ENCODE measurements at regions not wholly inside any gene's neighbourhood (a gene's known extent, or its start where the extent isn't known, plus 50 kb on each side); places are given as distances from the start of the nearest gene placed in this dataset.

DNA sequence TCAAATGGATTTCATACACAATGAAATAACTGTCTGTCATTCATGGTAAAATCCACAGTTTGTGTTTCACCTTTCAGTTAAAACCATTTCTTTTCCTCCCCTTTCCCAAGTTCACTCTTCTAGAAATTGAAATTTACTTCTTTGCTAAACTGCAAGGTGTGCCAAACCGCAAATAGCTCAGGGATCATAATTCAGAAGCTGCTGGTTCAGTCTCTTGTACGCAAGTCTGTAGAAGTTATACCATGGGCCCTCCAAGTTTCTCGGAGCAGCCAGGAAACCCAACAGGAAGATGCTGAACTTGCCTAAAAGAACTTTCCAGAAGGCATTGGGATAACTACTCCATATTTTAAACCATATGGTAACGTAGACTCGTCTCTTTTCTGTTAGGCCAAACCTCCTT, 268.9 kb downstream of the FLRT2 start:
- POLR2A ChIA-PET = no interaction called here
- no peaks in the 10 kb centered on the region for H3K27me3 ChIP-seq (replicated peaks in 2 of 5; ENCODE audit: control insufficient read depth in 4 of 5, insufficient read depth in 5 of 5, low read length in 4 of 5)
- no peaks in the 10 kb centered on the region for H3K36me3 ChIP-seq (ENCODE audit: control insufficient read depth in 4 of 4, insufficient read depth in 4 of 4, low read length in 3 of 4)
- no peaks in the 10 kb centered on the region for H3K9me3 ChIP-seq (ENCODE audit: control extremely low read depth in 1 of 5, control insufficient read depth in 4 of 5, insufficient read depth in 2 of 5, low read depth in 1 of 5, low read length in 4 of 5)
- CTCF ChIA-PET = no interaction called here
- H3K4me3 ChIP-seq (ENCODE audit: control insufficient read depth in 1 of 7, extremely low read depth in 1 of 7, insufficient read depth in 4 of 7, low read depth in 2 of 7, low read length in 6 of 7) = no peak overlapping the region
- 100% methylated on average over 3 of the region's 5 CpGs for WGBS (ENCODE audit: insufficient coverage)
- H3K4me1 ChIP-seq (ENCODE audit: control extremely low read depth in 1 of 4, control insufficient read depth in 4 of 4, insufficient read depth in 4 of 4, low read length in 3 of 4) = no peaks in the 10 kb centered on the region
- no peak overlapping the region for H3K27ac ChIP-seq (ENCODE audit: insufficient read depth in 1 of 2, low read depth in 1 of 2, low read length in 2 of 2, poor library complexity in 1 of 2, severe bottlenecking in 2 of 2)
- DNase-seq = no peak

DNA sequence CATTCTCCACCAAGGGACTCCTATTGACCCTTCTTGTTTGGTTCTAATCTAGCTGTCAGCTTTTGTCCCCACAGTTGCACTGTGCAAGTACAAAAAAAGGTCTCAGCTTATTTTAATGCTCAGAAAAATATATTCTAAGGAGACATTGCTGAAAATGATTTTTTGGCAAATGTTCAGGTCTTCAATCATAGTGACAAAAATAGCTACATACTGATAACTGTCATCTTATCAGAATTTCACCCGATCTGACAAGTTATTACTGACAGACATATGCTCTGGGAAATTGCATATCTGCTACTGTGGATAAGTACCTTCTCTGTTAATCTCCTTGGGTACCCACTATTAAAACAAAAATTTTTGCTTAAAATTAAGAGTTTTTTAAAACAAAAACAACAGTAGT, 263.6 kb downstream of the FLRT2 start:
- Histone ChIP-seq H3K27ac (ENCODE audit: insufficient read depth in 1 of 2, low read depth in 1 of 2, low read length in 2 of 2, poor library complexity in 1 of 2, severe bottlenecking in 2 of 2) (no peak overlapping the region), H3K4me3 (ENCODE audit: control insufficient read depth in 1 of 7, extremely low read depth in 1 of 7, insufficient read depth in 4 of 7, low read depth in 2 of 7, low read length in 6 of 7) (no peak overlapping the region), H3K36me3 (ENCODE audit: control insufficient read depth in 4 of 4, insufficient read depth in 4 of 4, low read length in 3 of 4) (no peaks in the 10 kb centered on the region), H3K9me3 (ENCODE audit: control extremely low read depth in 1 of 5, control insufficient read depth in 4 of 5, insufficient read depth in 2 of 5, low read depth in 1 of 5, low read length in 4 of 5) (no peaks in the 10 kb centered on the region), H3K27me3 (replicated peaks in 2 of 5; ENCODE audit: control insufficient read depth in 4 of 5, insufficient read depth in 5 of 5, low read length in 4 of 5) (no peaks in the 10 kb centered on the region), H3K4me1 (ENCODE audit: control extremely low read depth in 1 of 4, control insufficient read depth in 4 of 4, insufficient read depth in 4 of 4, low read length in 3 of 4) (no peaks in the 10 kb centered on the region)
- CTCF ChIA-PET = no interaction called here
- POLR2A ChIA-PET = no interaction called here
- 100% methylated on average over 1 of the region's 1 CpG for WGBS (ENCODE audit: insufficient coverage)
- no peak for DNase-seq

GRCh38 chr14:85789506-85789905, 259.6 kb downstream of the FLRT2 start:
- DNase-seq = no peak
- H3K4me1 ChIP-seq (ENCODE audit: control extremely low read depth in 1 of 4, control insufficient read depth in 4 of 4, insufficient read depth in 4 of 4, low read length in 3 of 4) = no peaks in the 10 kb centered on the region
- POLR2A ChIA-PET = no interaction called here
- CTCF ChIA-PET = no interaction called here
- no peak overlapping the region for H3K27ac ChIP-seq (ENCODE audit: insufficient read depth in 1 of 2, low read depth in 1 of 2, low read length in 2 of 2, poor library complexity in 1 of 2, severe bottlenecking in 2 of 2)
- no peaks in the 10 kb centered on the region for H3K9me3 ChIP-seq (ENCODE audit: control extremely low read depth in 1 of 5, control insufficient read depth in 4 of 5, insufficient read depth in 2 of 5, low read depth in 1 of 5, low read length in 4 of 5)
- H3K4me3 ChIP-seq (ENCODE audit: control insufficient read depth in 1 of 7, extremely low read depth in 1 of 7, insufficient read depth in 4 of 7, low read depth in 2 of 7, low read length in 6 of 7) = no peak overlapping the region
- no peaks in the 10 kb centered on the region for H3K36me3 ChIP-seq (ENCODE audit: control insufficient read depth in 4 of 4, insufficient read depth in 4 of 4, low read length in 3 of 4)
- WGBS (ENCODE audit: insufficient coverage) = 83% methylated on average over 2 of the region's 2 CpGs
- no peaks in the 10 kb centered on the region for H3K27me3 ChIP-seq (replicated peaks in 2 of 5; ENCODE audit: control insufficient read depth in 4 of 5, insufficient read depth in 5 of 5, low read length in 4 of 5)

- Histone ChIP-seq H3K27me3 (replicated peaks in 2 of 5; ENCODE audit: control insufficient read depth in 4 of 5, insufficient read depth in 5 of 5, low read length in 4 of 5) (no peaks in the 10 kb centered on the region), H3K27ac (ENCODE audit: insufficient read depth in 1 of 2, low read depth in 1 of 2, low read length in 2 of 2, poor library complexity in 1 of 2, severe bottlenecking in 2 of 2) (no peak overlapping the region), H3K36me3 (ENCODE audit: control insufficient read depth in 4 of 4, insufficient read depth in 4 of 4, low read length in 3 of 4) (no peaks in the 10 kb centered on the region), H3K4me3 (ENCODE audit: control insufficient read depth in 1 of 7, extremely low read depth in 1 of 7, insufficient read depth in 4 of 7, low read depth in 2 of 7, low read length in 6 of 7) (no peak overlapping the region), H3K9me3 (ENCODE audit: control extremely low read depth in 1 of 5, control insufficient read depth in 4 of 5, insufficient read depth in 2 of 5, low read depth in 1 of 5, low read length in 4 of 5) (no peaks in the 10 kb centered on the region), H3K4me1 (ENCODE audit: control extremely low read depth in 1 of 4, control insufficient read depth in 4 of 4, insufficient read depth in 4 of 4, low read length in 3 of 4) (no peaks in the 10 kb centered on the region)
- POLR2A ChIA-PET = no interaction called here
- CTCF ChIA-PET = no interaction called here
- DNase-seq = no peak
- WGBS (ENCODE audit: insufficient coverage) = no CpG with 5 or more reads among the region's 2 CpGs
Observed at GRCh38 chr14:85788470-85789233, 258.7 kb downstream of the FLRT2 start.

DNA sequence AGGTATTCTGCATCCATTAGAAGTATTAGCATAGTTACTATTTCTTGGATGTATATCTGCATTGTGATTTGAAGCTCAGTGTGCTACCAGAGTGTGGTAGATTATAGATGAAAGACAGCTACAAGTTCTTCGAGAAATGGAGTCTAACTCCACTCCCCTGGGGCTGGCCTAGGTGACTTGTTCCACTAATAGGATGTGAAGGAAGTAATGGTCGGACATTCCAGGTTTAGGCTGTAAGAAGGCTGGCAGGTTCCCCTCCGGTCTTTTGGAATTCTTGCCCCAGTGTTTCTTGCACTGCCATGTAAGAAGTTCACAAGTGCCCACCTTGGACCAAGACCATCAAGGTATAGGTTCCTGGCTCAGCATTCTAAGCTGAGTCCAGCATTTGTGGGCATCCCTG, 236.4 kb downstream of the FLRT2 start:
- CTCF ChIA-PET = no interaction called here
- H3K4me3 ChIP-seq (ENCODE audit: control insufficient read depth in 1 of 7, extremely low read depth in 1 of 7, insufficient read depth in 4 of 7, low read depth in 2 of 7, low read length in 6 of 7) = no peak overlapping the region
- 83% methylated on average over 2 of the region's 3 CpGs for WGBS (ENCODE audit: insufficient coverage)
- H3K9me3 ChIP-seq (ENCODE audit: control extremely low read depth in 1 of 5, control insufficient read depth in 4 of 5, insufficient read depth in 2 of 5, low read depth in 1 of 5, low read length in 4 of 5) = no peaks in the 10 kb centered on the region
- no peaks in the 10 kb centered on the region for H3K27me3 ChIP-seq (replicated peaks in 2 of 5; ENCODE audit: control insufficient read depth in 4 of 5, insufficient read depth in 5 of 5, low read length in 4 of 5)
- POLR2A ChIA-PET = no interaction called here
- DNase-seq = no peak
- H3K27ac ChIP-seq (ENCODE audit: insufficient read depth in 1 of 2, low read depth in 1 of 2, low read length in 2 of 2, poor library complexity in 1 of 2, severe bottlenecking in 2 of 2) = no peak overlapping the region
- no peaks in the 10 kb centered on the region for H3K4me1 ChIP-seq (ENCODE audit: control extremely low read depth in 1 of 4, control insufficient read depth in 4 of 4, insufficient read depth in 4 of 4, low read length in 3 of 4)
- H3K36me3 ChIP-seq (ENCODE audit: control insufficient read depth in 4 of 4, insufficient read depth in 4 of 4, low read length in 3 of 4) = no peaks in the 10 kb centered on the region

- Histone ChIP-seq H3K9me3 (ENCODE audit: control extremely low read depth in 1 of 5, control insufficient read depth in 4 of 5, insufficient read depth in 2 of 5, low read depth in 1 of 5, low read length in 4 of 5) (no peaks in the 10 kb centered on the region), H3K36me3 (ENCODE audit: control insufficient read depth in 4 of 4, insufficient read depth in 4 of 4, low read length in 3 of 4) (no peaks in the 10 kb centered on the region), H3K4me3 (ENCODE audit: control insufficient read depth in 1 of 7, extremely low read depth in 1 of 7, insufficient read depth in 4 of 7, low read depth in 2 of 7, low read length in 6 of 7) (no peak overlapping the region), H3K4me1 (ENCODE audit: control extremely low read depth in 1 of 4, control insufficient read depth in 4 of 4, insufficient read depth in 4 of 4, low read length in 3 of 4) (no peaks in the 10 kb centered on the region), H3K27ac (ENCODE audit: insufficient read depth in 1 of 2, low read depth in 1 of 2, low read length in 2 of 2, poor library complexity in 1 of 2, severe bottlenecking in 2 of 2) (no peak overlapping the region), H3K27me3 (replicated peaks in 2 of 5; ENCODE audit: control insufficient read depth in 4 of 5, insufficient read depth in 5 of 5, low read length in 4 of 5) (no peaks in the 10 kb centered on the region)
- ChIA-PET POLR2A (no interaction called here), CTCF (no interaction called here)
- 97% methylated on average over 4 of the region's 6 CpGs for WGBS (ENCODE audit: insufficient coverage)
- no peak for DNase-seq
Observed at GRCh38 chr14:85764822-85765221, 234.9 kb downstream of the FLRT2 start.

DNA sequence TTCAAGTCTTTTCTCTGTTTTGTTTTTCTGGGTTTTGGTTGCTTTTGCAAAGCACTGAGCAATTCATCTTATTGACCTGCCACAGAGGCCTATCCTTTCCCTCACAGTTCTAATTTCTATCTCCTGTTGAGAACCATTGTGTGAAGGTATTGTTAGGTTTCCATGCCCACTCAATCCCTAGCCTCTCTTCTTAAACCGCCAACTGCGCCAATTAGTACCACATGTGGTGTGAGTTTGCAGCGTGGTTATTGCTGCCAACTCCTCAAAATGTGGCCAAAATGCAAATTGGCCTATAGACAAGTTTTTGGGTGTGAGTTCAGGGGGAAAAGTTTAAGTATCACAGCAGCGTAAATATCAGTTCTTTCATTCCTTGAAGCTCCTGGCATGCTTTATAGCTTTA, 232.6 kb downstream of the FLRT2 start:
- Histone ChIP-seq H3K9me3 (ENCODE audit: control extremely low read depth in 1 of 5, control insufficient read depth in 4 of 5, insufficient read depth in 2 of 5, low read depth in 1 of 5, low read length in 4 of 5) (no peaks in the 10 kb centered on the region), H3K36me3 (ENCODE audit: control insufficient read depth in 4 of 4, insufficient read depth in 4 of 4, low read length in 3 of 4) (no peaks in the 10 kb centered on the region), H3K4me1 (ENCODE audit: control extremely low read depth in 1 of 4, control insufficient read depth in 4 of 4, insufficient read depth in 4 of 4, low read length in 3 of 4) (no peaks in the 10 kb centered on the region), H3K4me3 (ENCODE audit: control insufficient read depth in 1 of 7, extremely low read depth in 1 of 7, insufficient read depth in 4 of 7, low read depth in 2 of 7, low read length in 6 of 7) (no peak overlapping the region), H3K27ac (ENCODE audit: insufficient read depth in 1 of 2, low read depth in 1 of 2, low read length in 2 of 2, poor library complexity in 1 of 2, severe bottlenecking in 2 of 2) (no peak overlapping the region), H3K27me3 (replicated peaks in 2 of 5; ENCODE audit: control insufficient read depth in 4 of 5, insufficient read depth in 5 of 5, low read length in 4 of 5) (no peaks in the 10 kb centered on the region)
- DNase-seq = no peak
- ChIA-PET CTCF (no interaction called here), POLR2A (no interaction called here)
- 92% methylated on average over 4 of the region's 4 CpGs for WGBS (ENCODE audit: insufficient coverage)

Data from common myeloid progenitor, CD34-positive (primary cell).